Mesothelial cell of epicardium (in vitro differentiated cells): ENCODE measurements at regions not wholly inside any gene's neighbourhood (a gene's known extent, or its start where the extent isn't known, plus 50 kb on each side); places are given as distances from the start of the nearest gene placed in this dataset.

Source experiments
- DNase-seq, 2 experiments: peaks; one replicate each; pipeline ENCODE4 v3.0.0; 2021; ENCODE audit warnings: low spot score in 2 of 2; ENCODE audit not compliant: unreplicated experiment in 2 of 2
- H3K27ac Mint-ChIP-seq: 2 replicates; pipeline ENCODE4 v1.8.0; 2021; ENCODE audit warnings: mixed read lengths
- H3K27me3 Mint-ChIP-seq: 2 replicates; pipeline ENCODE4 v1.8.0; 2021; ENCODE audit warnings: low read depth, mixed read lengths
- H3K36me3 Mint-ChIP-seq: 2 replicates; pipeline ENCODE4 v1.8.0; 2021; ENCODE audit warnings: mixed read lengths
- H3K4me1 Mint-ChIP-seq: 2 replicates; pipeline ENCODE4 v1.8.0; 2021; ENCODE audit warnings: mixed read lengths
- H3K4me3 Mint-ChIP-seq: 2 replicates; pipeline ENCODE4 v1.8.0; 2021; ENCODE audit warnings: mild to moderate bottlenecking, moderate library complexity, mixed read lengths
- H3K9me3 Mint-ChIP-seq: 2 replicates; pipeline ENCODE4 v1.8.0; 2021; ENCODE audit warnings: mixed read lengths
- TF ChIP-seq, protein P1 (sequence below): fragments of 200-600 bp; sonication (generic); IDR thresholded peaks from one replicate; pipeline ENCODE4 v1.5.0; 2021; ENCODE audit warnings: antibody characterized with exemption; ENCODE audit not compliant: unreplicated experiment

- Mint-ChIP-seq H3K4me1 (no peaks in the 10 kb centered on the region), H3K4me3 (no peak overlapping the region), H3K27ac (no peak overlapping the region), H3K9me3 (peaks cover 3% of the 10 kb centered on the region), H3K27me3 (no peaks in the 10 kb centered on the region), H3K36me3 (no peaks in the 10 kb centered on the region)
- DNase-seq = no peak
- TF ChIP-seq, protein P1, sequence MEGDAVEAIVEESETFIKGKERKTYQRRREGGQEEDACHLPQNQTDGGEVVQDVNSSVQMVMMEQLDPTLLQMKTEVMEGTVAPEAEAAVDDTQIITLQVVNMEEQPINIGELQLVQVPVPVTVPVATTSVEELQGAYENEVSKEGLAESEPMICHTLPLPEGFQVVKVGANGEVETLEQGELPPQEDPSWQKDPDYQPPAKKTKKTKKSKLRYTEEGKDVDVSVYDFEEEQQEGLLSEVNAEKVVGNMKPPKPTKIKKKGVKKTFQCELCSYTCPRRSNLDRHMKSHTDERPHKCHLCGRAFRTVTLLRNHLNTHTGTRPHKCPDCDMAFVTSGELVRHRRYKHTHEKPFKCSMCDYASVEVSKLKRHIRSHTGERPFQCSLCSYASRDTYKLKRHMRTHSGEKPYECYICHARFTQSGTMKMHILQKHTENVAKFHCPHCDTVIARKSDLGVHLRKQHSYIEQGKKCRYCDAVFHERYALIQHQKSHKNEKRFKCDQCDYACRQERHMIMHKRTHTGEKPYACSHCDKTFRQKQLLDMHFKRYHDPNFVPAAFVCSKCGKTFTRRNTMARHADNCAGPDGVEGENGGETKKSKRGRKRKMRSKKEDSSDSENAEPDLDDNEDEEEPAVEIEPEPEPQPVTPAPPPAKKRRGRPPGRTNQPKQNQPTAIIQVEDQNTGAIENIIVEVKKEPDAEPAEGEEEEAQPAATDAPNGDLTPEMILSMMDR = no peak
These were observed 311.7 kb upstream of the PKDCC start for GRCh38 chr2:41736105-41736567.

DNA sequence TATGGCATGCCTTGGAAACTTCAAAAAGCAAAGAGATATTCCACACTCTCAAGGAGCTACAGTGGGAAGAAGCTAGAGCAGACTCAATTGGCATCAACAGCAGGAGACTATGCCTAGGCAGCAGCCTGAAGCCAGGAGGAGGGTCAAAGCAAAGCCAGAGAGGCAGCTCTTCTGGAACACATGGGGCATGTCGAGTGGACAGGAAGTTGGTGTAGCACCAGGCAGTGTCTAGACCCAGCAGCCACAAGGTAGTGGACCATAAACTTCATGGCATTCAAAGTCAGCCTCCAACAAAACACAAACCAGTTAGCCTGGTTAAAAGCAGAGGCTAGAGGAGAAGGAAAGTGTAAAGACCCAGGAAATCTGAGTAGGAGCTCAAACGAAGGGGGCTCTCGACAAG, 311.2 kb upstream of the PKDCC start:
- DNase-seq = no peak
- Mint-ChIP-seq H3K9me3 (peaks cover 3% of the 10 kb centered on the region), H3K27ac (no peak overlapping the region), H3K27me3 (no peaks in the 10 kb centered on the region), H3K36me3 (no peaks in the 10 kb centered on the region), H3K4me1 (no peaks in the 10 kb centered on the region), H3K4me3 (no peak overlapping the region)
- TF ChIP-seq, protein P1 = no peak

DNA sequence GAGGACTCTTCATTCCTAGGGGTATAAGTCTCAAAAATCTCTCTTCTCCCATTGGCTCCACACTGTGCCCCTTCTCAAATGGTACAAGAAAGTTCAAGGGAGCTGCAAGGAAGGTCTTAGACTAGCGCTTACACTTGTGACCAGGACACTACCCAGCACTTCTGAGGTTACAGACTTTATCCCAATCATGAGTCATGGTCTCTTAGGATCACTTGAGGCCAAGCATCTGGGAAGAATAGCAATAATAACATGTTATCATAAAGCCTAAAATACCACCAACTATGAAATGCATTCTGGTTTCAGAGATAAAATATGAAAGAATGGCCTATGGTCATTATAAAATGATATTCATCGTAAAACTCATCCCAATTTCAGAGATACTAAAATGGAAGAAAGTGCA, 309.9 kb upstream of the PKDCC start:
- Mint-ChIP-seq H3K36me3 (no peaks in the 10 kb centered on the region), H3K27ac (no peak overlapping the region), H3K4me1 (no peaks in the 10 kb centered on the region), H3K27me3 (no peaks in the 10 kb centered on the region), H3K9me3 (peaks cover 3% of the 10 kb centered on the region), H3K4me3 (no peak overlapping the region)
- DNase-seq = no peak
- TF ChIP-seq, protein P1 = no peak

DNA sequence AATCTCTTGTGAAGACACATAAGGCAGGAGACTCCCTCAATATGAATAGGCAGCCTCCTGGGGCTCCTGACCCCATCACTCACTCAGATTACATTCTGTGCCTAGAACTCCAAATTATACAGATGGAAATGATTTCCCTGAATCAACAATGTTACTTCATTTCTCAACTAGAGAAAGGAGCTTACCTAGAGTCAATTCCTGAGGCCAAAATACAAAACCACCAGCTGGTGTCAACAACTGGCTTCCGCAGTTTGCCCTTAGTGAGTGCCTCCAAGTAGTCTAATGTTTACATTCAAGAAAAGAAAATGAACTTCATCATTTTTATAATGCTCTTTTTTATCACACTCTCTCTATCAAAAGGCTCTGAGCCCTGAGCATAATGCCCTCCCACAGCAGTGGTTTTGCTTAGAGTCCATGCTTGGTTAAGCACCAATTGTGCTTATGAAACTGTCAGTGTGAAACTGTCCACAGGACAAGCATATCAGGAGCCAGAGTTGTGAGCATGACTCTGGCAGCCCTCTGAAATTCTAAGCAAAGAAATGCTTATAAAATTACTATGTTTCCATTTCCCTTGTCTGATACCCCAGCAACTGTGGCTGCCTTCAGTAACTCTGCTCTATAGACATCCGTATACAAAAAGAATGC, 305.7 kb upstream of the PKDCC start:
- Mint-ChIP-seq H3K36me3 (no peaks in the 10 kb centered on the region), H3K4me1 (no peaks in the 10 kb centered on the region), H3K9me3 (peaks cover 9% of the 10 kb centered on the region), H3K27me3 (no peaks in the 10 kb centered on the region), H3K27ac (no peak overlapping the region), H3K4me3 (no peak overlapping the region)
- TF ChIP-seq, protein P1 = no peak
- DNase-seq = no peak

DNA sequence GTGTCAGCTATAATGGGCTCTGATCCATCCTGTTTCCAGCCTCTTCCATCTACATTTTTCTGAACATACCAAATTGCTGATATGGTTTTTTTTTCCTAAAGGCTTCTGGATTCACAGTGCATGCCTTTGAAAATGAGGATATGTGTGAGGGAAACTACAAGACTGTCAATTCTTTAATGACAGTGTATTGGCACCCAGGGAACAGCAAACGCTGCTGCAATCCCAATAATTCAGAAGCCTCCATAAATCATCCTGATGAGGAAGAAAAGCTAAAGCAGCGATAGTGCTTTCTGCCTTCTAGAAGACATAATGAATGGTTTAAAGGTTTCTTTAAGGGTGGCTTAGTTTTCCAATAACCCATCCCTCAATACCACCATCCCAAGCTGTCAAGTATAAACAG, 304.5 kb upstream of the PKDCC start:
- no peaks in the 10 kb centered on the region for H3K4me1 Mint-ChIP-seq
- peaks cover 7% of the 10 kb centered on the region for H3K9me3 Mint-ChIP-seq
- no peaks in the 10 kb centered on the region for H3K36me3 Mint-ChIP-seq
- TF ChIP-seq, protein P1 = no peak
- DNase-seq = no peak
- no peak overlapping the region for H3K4me3 Mint-ChIP-seq
- no peaks in the 10 kb centered on the region for H3K27me3 Mint-ChIP-seq
- H3K27ac Mint-ChIP-seq = no peak overlapping the region

GRCh38 chr2:41750829-41751228, 297.0 kb upstream of the PKDCC start:
- peaks cover 5% of the 10 kb centered on the region for H3K9me3 Mint-ChIP-seq
- no peak for DNase-seq

More at GRCh38 chr2:41750829-41751228, 297.0 kb upstream of the PKDCC start:
- TF ChIP-seq, protein P1 = no peak
- Mint-ChIP-seq H3K27me3 (peaks cover 2% of the 10 kb centered on the region), H3K4me3 (no peak overlapping the region), H3K36me3 (no peaks in the 10 kb centered on the region), H3K27ac (no peak overlapping the region), H3K4me1 (no peaks in the 10 kb centered on the region)
